ENCODE measurements at regions not wholly inside any gene's neighbourhood (a gene's known extent, or its start where the extent isn't known, plus 50 kb on each side); places are given as distances from the start of the nearest gene placed in this dataset.
A peak's percentile ranks its signal among the peaks of the same experiment; 100 is the strongest.

DNA sequence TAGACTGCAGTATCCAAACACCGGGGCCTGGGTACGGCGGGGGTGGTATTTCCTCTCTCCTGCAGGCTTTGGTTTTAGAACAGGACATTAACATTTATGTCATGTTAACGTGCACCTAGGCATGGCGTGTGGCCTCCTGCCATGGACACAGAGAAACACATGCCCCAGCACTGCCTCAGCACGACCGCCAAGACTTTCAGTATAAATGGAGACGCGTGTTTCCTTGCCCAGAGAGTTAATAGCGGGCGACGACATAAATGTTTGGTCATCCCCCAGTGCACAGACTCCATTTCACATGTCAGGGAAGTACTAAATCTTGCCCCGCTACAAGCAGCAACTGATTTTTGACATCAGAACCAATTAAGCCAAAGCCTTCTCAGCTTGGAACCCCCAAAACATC is 737.9 kb downstream of the RAB28 start:
- no peak for TF ChIP-seq CTCF (IDR thresholded peaks at IDR 0.05)
- no peak for TF ChIP-seq POLR2A (IDR thresholded peaks at IDR 0.05)
- WGBS, 4 donors = 86 to 89% (median 86%) methylated on average over 13 of the region's 13 CpGs
- H3K4me3 ChIP-seq = no peak overlapping the region
- intact Hi-C loops (cut with DNase I) = no loop called here
- no peak for DNase-seq
- peaks cover 0 to 4% (median 0%) of the 10 kb centered on the region in 12 donors for H3K9me3 ChIP-seq
- no peak overlapping the region for H3K27ac ChIP-seq
- H3K27me3 ChIP-seq = no peaks in the 10 kb centered on the region
- H3K4me1 ChIP-seq = no peaks in the 10 kb centered on the region
- no peak for ATAC-seq
- no peaks in the 10 kb centered on the region for H3K36me3 ChIP-seq

DNA sequence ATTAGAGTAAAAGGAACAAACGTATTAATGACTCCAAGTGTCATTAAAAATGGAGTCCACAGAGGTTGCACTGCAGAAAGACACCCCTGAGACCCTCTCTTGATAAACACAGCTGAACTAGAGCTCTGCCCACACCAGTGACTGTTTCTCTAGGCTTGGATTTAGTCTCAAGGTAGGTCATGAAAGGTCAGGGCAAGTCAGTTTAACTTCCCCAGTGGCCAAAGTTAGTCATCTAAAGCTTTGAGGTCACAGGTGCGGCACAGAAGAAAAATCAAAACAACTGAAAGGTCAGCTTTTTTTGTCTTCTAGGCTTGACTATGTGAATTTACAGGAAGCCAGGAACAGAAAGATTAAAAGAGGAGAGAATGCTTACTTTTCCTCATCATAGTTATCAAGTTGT is 749.6 kb downstream of the RAB28 start:
- no peak for ATAC-seq

GRCh38 chr4:12729384-12729783 is 754.8 kb downstream of the RAB28 start:
- WGBS, 4 donors = 0 to 3% (median 1%) methylated on average over 1 of the region's 1 CpG
- Histone ChIP-seq H3K27me3 (peaks cover 0 to 9% (median 0%) of the 10 kb centered on the region in 9 donors), H3K9me3 (no peaks in the 10 kb centered on the region), H3K4me1 (no peaks in the 10 kb centered on the region), H3K4me3 (no peak overlapping the region), H3K27ac (no peak overlapping the region), H3K36me3 (no peaks in the 10 kb centered on the region)
- intact Hi-C loops (cut with DNase I) = loop anchor here in 6 of 10 donors (2.0 to 5.0 kb wide), 3 partner anchors 818 to 823 kb away; no protein-coding TSS in a partner anchor
- DNase-seq = no peak
- no peak for ATAC-seq
- TF ChIP-seq POLR2A (IDR thresholded peaks at IDR 0.05) (no peak), CTCF (IDR thresholded peaks at IDR 0.05) (peak; percentile 23 to 55 (median 48))

More for the DNA sequence above, 749.6 kb downstream of the RAB28 start:
- H3K4me1 ChIP-seq = no peaks in the 10 kb centered on the region
- peaks cover 0 to 4% (median 0%) of the 10 kb centered on the region in 9 donors for H3K27me3 ChIP-seq
- no peak overlapping the region for H3K27ac ChIP-seq
- H3K4me3 ChIP-seq = no peak overlapping the region
- no peaks in the 10 kb centered on the region for H3K36me3 ChIP-seq
- intact Hi-C loops (cut with DNase I) = loop anchor here in 3 of 10 donors (5.0 to 10.0 kb wide), 3 partner anchors 120 to 818 kb away; partner anchors contain the start of gene NKX3-2 (in 1 of the 3)
- no peak for TF ChIP-seq POLR2A (IDR thresholded peaks at IDR 0.05)
- TF ChIP-seq CTCF (IDR thresholded peaks at IDR 0.05) = no peak
- DNase-seq = no peak
- H3K9me3 ChIP-seq = no peaks in the 10 kb centered on the region
- 59 to 74% (median 64%) methylated on average over 2 of the region's 2 CpGs for WGBS, 4 donors

DNA sequence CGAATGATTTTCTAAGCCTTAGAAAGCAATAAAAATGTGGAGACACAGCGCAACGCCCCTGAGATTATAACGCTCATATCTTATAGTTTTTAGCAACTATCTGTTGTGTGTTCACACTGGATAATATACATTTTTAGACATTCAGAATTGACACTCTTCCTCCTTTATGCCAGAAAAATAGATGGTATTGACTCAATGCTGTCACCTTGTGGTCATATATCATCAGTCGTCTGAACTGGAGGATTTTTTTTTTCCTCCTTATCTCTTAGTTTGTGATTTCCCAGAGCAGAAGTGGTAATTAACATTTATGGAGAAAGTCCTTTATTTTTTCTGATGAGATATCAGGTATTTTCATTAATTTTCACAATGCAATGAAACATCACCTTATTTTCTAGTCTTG is 759.6 kb downstream of the RAB28 start:
- intact Hi-C loops (cut with DNase I) = loop anchor here in 1 of 10 donors (5.0 kb wide), 1 partner anchor 957 kb away; no protein-coding TSS in a partner anchor
- peaks cover 0 to 5% (median 0%) of the 10 kb centered on the region in 9 donors for H3K27me3 ChIP-seq
- WGBS, 4 donors = 29 to 36% (median 32%) methylated on average over 5 of the region's 5 CpGs
- H3K27ac ChIP-seq = no peak overlapping the region
- peaks cover 0 to 6% (median 0%) of the 10 kb centered on the region in 12 donors for H3K4me1 ChIP-seq
- no peaks in the 10 kb centered on the region for H3K9me3 ChIP-seq
- TF ChIP-seq CTCF (IDR thresholded peaks at IDR 0.05) = peak; percentile 32 to 73 (median 55)
- no peak for TF ChIP-seq POLR2A (IDR thresholded peaks at IDR 0.05)
- peak overlapping the region in 1 of 12 donors; percentile 28 for H3K4me3 ChIP-seq
- DNase-seq (no peak), ATAC-seq (peak in 1 of 4 donors; percentile 36)
- H3K36me3 ChIP-seq = no peaks in the 10 kb centered on the region

Data from heart left ventricle (tissue), 16 donors.